Stimulated activated CD8-positive, alpha-beta memory T cell treated with anti-CD3 and anti-CD28 coated beads, Interleukin-12 subunit alpha, Interleukin-12 subunit beta, amount 100 ng/mL, for 1 hour (primary cell): ENCODE measurements at regions not wholly inside any gene's neighbourhood (a gene's known extent, or its start where the extent isn't known, plus 50 kb on each side); places are given as distances from the start of the nearest gene placed in this dataset.
"Not testable (repeated sequence)": the region's sequence is repeated elsewhere in the genome, so short reads cannot be mapped to it uniquely, and the experiment has no call there.

Source experiments
- DNase-seq: peaks from one replicate; pipeline ENCODE4 v3.0.0-alpha.2; 2020; ENCODE audit warnings: low read depth

- DNase-seq: no peak
Observed at GRCh38 chr1:213417225-213417820, 366.3 kb downstream of the RPS6KC1 start.

- no peak for DNase-seq
Observed at GRCh38 chr1:213417846-213418245, 366.8 kb downstream of the RPS6KC1 start.

- DNase-seq: no peak
Observed at GRCh38 chr1:213418268-213419071, 367.4 kb downstream of the RPS6KC1 start.

DNA sequence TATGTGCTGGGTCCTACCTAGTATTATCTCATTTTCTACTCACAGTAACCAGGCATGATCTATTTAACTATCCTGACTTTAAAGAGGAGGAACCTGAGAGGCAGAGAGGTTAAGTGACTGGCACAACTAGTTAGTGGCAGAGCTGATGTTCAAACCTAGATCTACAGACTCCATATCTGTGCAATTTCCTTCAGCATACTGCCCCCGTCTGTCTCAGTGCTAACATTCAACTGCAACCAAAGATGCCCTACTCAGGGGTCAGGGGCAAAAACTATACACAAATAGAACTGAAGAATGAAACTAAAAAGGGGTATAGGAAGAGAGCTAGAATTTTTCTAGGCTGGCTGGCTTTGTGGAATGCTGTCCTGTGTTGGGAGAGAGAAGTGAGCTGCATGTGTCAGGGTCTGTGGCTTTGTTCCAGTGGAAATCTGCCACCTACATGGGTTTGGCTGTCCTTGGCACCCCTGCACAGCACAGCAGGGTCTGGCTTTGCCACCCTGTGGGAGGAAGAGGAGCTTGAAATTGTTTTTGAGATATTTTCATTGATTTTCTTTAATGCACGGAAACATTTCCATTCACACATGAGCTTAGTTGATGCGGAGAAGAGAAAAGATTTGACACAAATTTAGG is 368.5 kb downstream of the RPS6KC1 start:
- no peak for DNase-seq

DNA sequence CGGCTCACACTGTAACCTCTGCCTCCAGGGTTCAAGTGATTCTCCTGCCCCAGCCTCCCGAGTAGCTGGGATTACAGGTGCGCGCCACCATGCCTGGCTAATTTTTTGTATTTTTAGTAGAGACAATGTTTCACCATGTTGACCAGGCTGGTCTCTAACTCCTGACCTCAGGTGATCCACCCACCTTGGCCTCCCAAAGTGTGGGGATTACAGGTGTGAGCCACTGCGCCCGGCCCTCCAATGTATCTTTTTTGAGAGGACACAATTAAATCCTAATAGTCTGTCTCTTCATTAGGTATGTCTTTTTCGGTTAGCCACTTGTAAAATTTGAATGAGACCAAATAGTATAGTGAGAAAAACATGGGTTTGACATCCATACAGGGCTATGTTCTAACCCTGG is 370.1 kb downstream of the RPS6KC1 start:
- not testable (repeated sequence) for DNase-seq

- DNase-seq: no peak
Observed at GRCh38 chr1:213423041-213423440, 372.0 kb downstream of the RPS6KC1 start.

GRCh38 chr1:213423605-213424004 is 372.6 kb downstream of the RPS6KC1 start:
- no peak for DNase-seq

DNA sequence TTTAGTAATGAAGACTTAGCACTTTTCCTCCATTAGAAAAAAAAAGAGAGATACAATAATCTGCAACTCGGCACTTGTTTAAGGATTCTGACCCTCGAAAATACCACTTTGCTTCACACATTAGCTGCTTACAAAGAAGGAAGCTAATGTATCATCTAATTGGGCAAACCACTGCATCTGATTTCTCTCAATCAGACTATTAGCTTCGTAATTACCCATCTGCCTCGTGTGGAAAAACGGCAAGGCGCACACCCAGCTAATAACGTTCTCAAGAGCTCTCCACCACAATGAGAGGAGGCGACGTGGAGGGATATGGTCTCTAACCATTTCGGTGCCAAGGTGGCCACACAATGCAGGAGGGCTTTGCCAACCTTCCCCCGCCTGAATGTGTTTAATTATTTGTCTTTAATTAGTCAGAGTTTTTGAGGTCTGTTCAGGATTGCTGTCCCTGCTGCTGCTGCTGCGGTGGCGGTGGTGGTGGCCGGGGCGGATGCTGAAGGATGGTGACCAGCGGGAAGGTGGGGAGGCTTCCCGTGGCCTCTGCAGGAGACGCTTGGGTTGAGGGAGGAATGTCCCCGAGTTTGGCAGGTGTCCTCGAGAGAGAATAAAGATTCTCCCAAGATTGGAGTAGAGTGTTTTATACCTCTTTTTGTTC is 374.5 kb downstream of the RPS6KC1 start:
- DNase-seq: no peak

DNA sequence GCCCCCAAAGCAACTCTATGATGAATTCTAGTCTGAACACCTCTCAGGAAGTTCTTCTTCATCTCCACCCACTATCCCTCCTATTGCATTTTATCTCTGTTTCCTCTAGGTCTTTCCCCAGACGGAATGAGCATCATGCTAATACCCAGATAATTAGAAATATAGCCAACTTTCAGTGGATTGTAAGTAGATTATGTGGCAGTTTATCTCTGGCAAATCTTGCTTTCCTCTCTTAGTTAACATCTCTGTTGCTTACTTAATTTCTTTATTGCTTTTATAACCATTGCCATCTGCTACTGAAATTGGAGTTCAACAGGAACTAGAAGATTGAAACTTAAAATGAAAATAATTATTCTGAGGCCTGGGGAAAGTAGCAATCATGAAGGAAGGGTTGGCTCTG is 378.6 kb downstream of the RPS6KC1 start:
- DNase-seq: no peak

DNA sequence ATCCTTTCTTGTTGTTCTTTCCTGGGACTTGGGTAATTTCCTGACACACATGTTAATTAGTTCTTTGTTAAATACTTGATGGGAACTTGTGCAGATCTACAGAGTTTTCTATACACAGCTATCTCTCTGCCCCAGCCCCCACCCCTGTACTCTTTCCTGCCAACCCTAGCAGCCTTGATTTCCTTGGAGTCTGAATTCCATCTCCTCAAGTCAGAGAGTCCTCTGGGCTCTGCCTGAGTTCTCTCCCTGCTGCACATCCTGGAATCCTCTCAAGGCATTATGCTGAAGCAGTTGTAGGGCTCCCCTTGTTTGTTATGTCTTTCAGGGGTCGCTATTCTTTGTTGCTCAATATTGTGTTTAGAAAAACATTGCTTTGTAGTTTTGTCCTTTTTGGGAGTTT is 384.7 kb downstream of the RPS6KC1 start:
- no peak for DNase-seq

GRCh38 chr1:213438339-213438738 is 387.3 kb downstream of the RPS6KC1 start:
- no peak for DNase-seq

GRCh38 chr1:213439703-213440102 is 388.7 kb downstream of the RPS6KC1 start:
- DNase-seq: no peak

GRCh38 chr1:213440766-213441165 is 389.7 kb downstream of the RPS6KC1 start:
- DNase-seq: no peak

- DNase-seq: no peak
Observed at GRCh38 chr1:213443415-213443814, 392.4 kb downstream of the RPS6KC1 start.

GRCh38 chr1:213444224-213444623 is 393.2 kb downstream of the RPS6KC1 start:
- no peak for DNase-seq

DNA sequence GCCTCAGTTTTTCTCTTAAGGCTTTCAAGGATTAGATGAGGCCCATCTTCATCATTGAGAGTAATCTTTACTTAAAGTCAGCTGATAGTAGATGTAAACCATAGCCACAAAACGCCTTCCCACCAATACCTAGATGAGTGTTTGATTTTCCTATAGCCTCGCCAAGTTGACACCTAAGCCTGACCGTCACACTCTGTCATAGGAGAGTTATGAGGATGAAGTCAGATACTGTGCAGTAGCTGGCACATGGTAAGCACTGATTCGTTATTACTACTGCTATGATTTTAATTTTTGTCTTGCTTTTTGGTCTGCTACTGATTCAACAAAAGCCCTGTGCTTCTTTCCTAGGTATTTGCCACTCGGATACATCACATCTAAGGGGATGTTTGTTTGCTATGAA is 395.5 kb downstream of the RPS6KC1 start:
- no peak for DNase-seq

DNA sequence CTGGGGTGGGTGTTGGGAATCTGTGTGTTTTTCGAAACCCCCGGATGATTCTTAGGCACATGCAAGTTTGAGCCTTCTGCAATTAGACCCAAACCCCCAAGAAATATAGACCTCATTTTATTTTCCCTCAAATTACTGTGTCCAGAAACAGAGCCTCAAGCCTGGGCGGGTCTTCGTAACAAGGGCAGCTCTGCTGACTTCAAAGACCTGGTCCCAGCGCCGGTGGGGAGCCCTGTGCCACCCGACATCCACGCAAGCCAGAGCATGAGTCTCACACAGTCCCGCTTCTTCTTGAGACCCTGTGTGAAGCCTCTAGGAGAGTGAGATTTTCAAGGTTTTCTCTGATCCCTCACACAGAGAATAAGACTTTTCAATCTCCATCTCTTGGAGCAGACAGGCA is 397.3 kb downstream of the RPS6KC1 start:
- no peak for DNase-seq

GRCh38 chr1:213448776-213449175 is 397.7 kb downstream of the RPS6KC1 start:
- no peak for DNase-seq

DNA sequence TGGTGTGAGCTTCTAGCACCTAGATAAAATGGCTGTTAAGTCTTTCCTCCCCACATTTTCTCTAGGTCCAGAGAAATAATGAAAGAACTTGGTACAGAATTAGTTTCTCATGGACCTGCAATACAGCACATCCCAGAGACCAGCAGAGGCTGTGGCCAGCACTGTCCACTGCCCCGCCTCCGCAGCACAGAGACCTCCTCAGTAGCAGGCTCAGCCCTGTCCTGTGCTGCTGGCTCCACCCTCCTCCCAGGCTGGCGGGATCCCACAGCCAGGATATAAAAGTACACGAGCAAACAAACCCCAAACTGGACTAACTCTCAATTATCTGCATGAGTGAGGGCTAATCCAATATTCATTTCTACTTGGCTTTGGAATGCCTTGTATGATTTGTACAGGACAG is 401.5 kb downstream of the RPS6KC1 start:
- DNase-seq: no peak

DNA sequence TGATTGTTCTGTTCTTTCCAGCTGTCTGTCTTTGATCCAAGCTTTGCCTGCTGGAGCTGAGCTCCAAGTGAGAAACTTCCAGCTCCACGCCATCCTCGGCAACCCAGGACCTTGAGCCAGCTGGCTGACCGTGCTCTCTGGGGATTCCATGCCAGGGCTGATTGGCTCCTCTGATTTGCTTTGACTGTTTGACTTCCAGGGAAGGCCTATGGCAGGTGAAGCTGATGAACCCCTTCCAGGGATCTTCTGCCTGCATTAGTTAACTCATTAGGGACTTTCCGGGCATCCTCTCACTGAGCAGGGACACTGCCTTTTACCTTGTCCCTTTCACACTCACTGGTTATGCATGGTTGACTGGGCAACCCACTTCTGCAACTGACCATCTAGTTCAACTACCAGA is 406.1 kb downstream of the RPS6KC1 start:
- no peak for DNase-seq

DNA sequence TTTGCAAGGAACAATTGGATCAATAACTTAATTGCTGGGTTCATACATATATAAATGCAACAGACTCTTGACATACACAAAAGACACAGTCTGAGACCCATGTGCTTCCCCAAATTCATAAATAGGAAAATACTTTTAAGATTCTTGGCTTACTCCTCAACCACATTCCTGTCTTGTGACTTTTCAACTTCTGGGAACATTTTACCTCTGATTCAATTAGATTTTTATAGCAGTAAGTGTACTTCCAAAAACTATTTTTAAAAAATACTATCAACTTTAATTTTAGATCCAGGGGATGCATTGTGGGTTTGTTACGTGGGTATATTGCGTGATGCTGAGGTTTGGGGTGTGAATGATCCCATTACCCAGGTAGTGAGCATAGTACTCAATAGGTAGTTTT is 406.7 kb downstream of the RPS6KC1 start:
- DNase-seq: no peak

DNA sequence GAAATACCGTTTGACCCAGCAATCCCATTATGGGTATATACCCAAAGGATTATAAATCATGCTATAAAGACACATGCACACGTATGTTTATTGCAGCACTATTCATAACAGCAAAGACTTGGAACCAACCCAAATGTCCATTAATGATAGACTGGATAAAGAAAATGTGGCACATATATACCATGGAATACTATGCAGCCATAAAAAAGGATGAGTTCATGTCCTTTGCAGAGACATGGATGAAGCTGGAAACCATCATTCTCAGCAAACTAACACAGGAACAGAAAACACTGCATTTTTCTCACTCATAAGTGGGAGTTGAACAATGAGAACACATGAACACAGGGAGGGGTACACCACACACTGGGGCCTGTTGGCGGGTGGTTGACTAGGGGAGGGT is 411.3 kb downstream of the RPS6KC1 start:
- DNase-seq: not testable (repeated sequence)
